GM18505 (cell line): ENCODE measurements at regions not wholly inside any gene's neighbourhood (a gene's known extent, or its start where the extent isn't known, plus 50 kb on each side); places are given as distances from the start of the nearest gene placed in this dataset.
"Not testable (repeated sequence)": the region's sequence is repeated elsewhere in the genome, so short reads cannot be mapped to it uniquely, and the experiment has no call there.

Experiments used
- ATAC-seq: cut with Tn5 transposase; IDR thresholded peaks from one replicate; pipeline ENCODE4 v1.9.1; 2021; ENCODE audit not compliant: unreplicated experiment
- POLR2A ChIP-seq: IDR thresholded peaks from 4 replicates; pipeline ENCODE4 v1.6.1; 2011; ENCODE audit warnings: borderline replicate concordance; ENCODE audit not compliant: insufficient read depth, insufficient read length; ENCODE audit errors: extremely low read depth

DNA sequence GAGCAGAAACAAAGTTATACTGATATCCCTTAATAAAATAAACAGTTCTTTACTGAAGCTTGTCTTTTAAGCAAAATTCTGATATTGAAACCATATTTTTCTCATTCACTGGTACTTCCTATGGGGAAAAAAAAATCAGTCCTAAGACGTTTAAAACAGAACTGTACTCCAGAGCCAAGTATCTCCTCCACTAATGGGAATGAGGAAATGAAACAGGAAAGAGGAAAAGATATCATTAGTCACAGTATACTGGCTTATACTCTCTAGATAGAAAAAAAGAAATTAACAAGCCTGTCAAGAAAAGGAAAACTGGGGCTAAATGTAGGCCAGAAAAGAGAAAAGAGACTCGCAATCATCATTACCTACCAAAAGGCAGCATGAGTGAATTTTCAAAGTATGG is 252.7 kb downstream of the CENPC start:
- TF ChIP-seq POLR2A: no peak
- ATAC-seq: no peak

DNA sequence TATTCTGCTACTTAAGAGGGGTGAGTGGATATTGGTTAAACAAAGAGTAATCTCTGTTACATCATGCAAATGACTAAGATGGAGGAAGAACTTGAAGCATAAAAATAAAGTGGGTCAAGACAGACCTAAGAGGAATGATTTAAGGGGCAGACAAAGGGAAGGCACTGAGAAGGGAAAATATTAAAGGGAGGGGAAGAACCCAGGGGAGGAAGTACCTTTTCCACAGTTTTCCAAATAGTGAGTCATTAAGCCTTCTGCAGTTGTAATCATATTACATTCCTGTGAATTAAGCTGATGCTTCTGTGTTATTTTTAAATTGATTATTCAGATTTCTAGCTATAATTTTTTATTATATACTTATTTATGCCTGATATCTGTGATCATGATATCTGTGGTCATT is 253.3 kb downstream of the CENPC start:
- no peak for ATAC-seq
- no peak for TF ChIP-seq POLR2A

GRCh38 chr4:67291644-67292043 is 253.7 kb downstream of the CENPC start:
- no peak for TF ChIP-seq POLR2A
- no peak for ATAC-seq

DNA sequence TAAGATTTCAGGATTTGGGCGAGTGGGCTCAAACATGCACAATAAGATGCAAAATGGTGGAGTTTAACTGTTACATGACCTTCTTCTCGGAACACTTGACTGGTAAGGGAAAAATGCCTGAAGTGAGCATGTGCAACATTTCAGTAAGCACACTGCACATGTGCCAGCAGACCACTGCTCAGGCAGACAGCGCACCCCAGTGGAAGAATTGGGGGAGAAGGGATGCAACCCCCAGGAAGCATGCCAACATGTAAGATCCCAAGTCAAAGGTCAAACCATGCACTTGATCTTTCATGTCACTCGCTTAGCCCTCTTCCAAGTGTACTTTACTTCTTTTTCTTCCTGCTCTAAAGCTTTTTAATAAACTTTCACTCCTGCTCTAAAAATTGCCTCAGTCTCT is 256.3 kb downstream of the CENPC start:
- ATAC-seq: peak; percentile 76

DNA sequence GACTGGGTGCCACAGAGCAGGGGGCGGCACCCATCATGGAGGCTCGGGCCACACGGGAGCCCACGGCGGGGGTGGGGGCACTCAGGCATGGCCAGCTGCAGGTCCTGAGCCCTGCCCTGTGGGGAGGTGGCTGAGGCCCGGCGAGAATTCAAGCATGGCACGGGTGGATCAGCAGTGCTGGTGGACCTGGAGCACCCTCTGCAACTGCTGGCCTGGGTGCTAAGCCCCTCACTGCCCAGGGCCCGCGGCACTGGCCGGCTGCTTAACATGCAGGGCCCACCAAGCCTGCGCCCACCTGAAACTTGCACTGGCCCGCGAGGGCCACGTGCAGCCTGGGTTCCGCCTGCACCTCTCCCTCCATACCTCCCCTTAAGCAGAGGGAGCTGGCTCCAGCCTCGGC is 258.6 kb downstream of the CENPC start:
- ATAC-seq: no peak
- no peak for TF ChIP-seq POLR2A

More for the DNA sequence above, 256.3 kb downstream of the CENPC start:
- no peak for TF ChIP-seq POLR2A

DNA sequence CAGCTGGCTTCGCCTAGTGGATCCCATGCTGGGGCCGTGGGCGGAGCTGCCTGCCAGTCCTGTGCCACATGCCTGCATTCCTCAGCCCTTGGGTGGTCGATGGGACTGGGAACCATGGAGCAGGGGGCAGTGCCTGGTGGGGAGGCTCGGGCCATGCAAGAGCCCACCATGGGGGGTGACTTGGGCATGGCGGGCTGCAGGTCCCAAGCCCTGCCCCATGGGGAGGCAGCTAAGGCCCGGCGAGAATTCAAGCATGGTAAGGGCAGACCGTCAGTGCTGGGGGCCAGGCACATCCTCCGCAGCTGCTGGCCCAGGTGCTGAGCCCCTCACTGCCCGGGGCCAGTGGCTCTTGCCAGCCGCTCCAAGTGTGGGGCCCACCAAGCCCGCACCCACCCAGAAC is 262.6 kb downstream of the CENPC start:
- TF ChIP-seq POLR2A: no peak
- ATAC-seq: no peak

DNA sequence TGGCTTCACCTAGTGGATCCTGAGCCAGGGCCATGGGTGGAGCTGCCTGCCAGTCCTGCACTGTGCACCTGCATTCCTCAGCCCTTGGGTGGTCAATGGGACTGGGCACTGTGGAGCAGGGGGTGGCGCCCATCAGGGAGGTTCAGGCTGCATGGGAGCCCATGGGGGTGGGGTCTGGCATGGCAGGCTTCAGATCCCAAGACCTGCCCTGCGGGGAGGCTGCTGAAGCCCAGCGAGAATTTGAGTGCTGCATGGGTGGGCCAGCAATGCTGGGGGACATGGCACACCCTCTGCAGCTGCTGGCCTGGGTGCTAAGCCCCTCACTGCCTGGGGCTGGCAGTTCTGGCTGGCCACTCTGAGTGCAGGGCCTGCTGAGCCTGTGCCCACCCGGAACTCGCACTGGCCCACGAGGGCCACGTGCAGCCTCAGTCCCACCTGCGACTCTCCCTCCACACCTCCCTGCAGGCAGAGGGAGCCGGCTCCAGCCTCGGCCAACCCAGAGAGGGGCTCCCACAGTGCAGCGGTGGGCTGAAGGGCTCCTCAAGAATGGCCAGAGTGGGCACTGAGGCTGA is 270.0 kb downstream of the CENPC start:
- ATAC-seq: no peak
- TF ChIP-seq POLR2A: no peak

- ATAC-seq: not testable (repeated sequence)
Measured at GRCh38 chr4:67274671-67275070, 270.6 kb downstream of the CENPC start.

- TF ChIP-seq POLR2A: no peak
- no peak for ATAC-seq
Measured at GRCh38 chr4:67273666-67274065, 271.6 kb downstream of the CENPC start.

DNA sequence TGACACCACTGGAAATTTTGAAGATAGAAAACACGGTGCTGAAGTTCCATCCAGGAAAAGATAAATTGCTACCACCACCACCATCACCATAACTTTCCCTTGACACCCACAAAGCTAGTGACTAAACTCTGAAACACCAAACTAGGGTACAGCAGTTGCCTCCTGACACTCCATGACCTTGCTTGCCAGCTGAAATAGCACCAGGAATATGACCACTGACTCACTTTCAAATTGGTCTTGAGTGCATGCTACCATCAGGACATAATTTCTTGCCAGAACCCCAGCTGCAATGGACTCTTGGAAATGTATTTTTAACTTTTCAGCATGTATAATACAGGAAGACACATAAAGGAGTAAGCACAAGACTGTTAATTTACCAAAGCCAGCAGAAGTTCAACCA is 283.3 kb downstream of the CENPC start:
- no peak for TF ChIP-seq POLR2A
- no peak for ATAC-seq

DNA sequence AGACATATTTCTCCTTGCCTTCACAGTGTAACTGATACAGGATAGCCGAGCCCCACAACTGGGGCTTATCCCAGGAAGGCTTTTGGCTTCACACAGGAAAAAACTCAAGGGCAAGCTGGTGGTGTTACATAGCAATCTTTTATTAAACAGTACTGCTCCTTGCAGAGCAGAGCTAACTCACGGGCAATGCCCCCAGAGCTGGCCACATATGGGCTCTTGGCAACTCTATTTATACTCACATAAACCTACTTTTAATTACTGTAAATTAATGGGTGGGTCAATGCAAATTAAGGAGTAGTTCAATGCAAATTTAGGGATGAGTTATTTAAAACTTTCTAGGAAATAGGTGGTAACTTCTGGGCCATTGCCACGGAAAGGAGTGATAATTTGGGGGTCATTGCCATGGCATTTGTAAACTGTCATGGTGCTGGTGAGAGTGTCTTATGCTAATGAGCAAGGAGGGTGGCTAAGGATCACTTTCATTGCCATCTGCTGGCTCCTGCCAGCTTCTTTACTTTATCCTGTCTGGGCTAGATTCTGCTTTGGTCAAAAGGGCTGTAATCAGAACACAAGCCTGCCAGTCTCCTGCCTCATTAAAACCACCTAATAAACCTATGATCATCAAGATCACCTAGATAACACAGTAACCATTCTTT is 288.8 kb downstream of the CENPC start:
- TF ChIP-seq POLR2A: no peak
- no peak for ATAC-seq

DNA sequence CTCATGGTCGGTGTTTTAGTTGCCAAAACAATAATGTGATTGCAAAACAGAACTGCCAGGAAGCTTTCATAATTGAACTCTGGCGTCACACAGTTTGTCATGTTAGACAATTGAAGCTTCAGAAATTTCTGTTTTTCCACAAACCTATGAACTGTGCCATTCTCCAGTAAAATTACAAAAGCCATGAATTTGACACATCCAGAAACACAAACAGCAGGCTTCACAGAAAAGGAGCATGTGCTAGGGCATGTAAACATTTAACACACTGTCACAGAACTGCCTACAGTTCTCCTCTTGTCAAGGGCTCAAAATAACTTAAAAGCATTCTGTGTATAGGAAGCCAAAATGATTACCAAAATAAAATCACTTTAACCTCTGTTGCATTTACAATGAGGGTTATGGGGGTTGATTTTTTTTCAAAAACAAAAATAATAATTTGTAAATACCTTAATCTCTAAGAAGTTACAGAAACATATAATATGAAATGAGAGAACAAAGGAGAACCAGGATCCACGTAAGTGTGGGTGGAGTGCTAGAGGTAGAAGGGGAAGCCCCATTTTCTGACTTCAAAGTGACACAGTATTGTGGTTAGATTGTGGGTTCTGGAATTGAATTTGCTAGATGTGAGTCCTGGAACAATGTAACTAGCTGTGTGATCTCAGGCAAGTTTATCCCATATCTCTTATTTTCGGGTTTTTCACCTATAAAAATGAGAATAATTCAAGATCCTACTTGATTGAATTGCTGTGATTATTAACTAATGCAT is 295.0 kb downstream of the CENPC start:
- no peak for TF ChIP-seq POLR2A
- no peak for ATAC-seq

DNA sequence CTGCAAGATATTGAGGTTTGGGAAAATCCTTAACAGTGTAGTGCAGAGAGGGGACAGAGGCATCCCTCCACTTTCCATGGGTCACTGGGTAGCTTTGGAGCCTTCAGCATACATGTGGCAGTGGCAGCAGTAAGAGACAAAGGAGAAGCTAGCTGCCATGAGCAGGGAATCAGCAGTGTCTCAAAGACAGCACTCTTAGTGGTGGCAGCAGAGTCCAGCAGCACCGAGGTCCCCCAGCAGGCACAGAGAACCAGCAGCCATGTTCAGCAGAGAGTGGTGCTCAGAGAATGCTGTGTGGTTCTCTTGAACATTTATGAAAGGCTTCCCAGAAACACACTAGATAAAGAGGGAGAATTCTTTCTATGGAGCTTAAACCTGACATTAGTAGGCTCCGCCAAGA is 308.5 kb downstream of the CENPC start:
- ATAC-seq: no peak
- no peak for TF ChIP-seq POLR2A

- no peak for ATAC-seq
- TF ChIP-seq POLR2A: no peak
Measured at GRCh38 chr4:67236318-67236717, 309.0 kb downstream of the CENPC start.
